ENCODE measurements at regions not wholly inside any gene's neighbourhood (a gene's known extent, or its start where the extent isn't known, plus 50 kb on each side); places are given as distances from the start of the nearest gene placed in this dataset.

- DNase-seq: no peak
Observed at GRCh38 chr2:160973991-160974390, 186.2 kb upstream of the TANK start.

GRCh38 chr2:160974803-160975202 lies 185.4 kb upstream of the TANK start:
- no peak for DNase-seq

GRCh38 chr2:160976797-160977196 lies 183.4 kb upstream of the TANK start:
- no peak for DNase-seq

- DNase-seq: no peak
Observed at GRCh38 chr2:160977376-160977775, 182.9 kb upstream of the TANK start.

- DNase-seq: no peak
Observed at GRCh38 chr2:160977854-160978253, 182.4 kb upstream of the TANK start.

- DNase-seq: no peak
Observed at GRCh38 chr2:160984426-160985077, 175.7 kb upstream of the TANK start.

- no peak for DNase-seq
Observed at GRCh38 chr2:160989778-160990177, 170.4 kb upstream of the TANK start.

- no peak for DNase-seq
Observed at GRCh38 chr2:160993654-160994061, 166.6 kb upstream of the TANK start.

GRCh38 chr2:160994141-160995002 lies 165.9 kb upstream of the TANK start:
- DNase-seq: peak; percentile 40

- no peak for DNase-seq
Observed at GRCh38 chr2:160996584-160996983, 163.6 kb upstream of the TANK start.

- DNase-seq: no peak
Observed at GRCh38 chr2:161004379-161004778, 155.8 kb upstream of the TANK start.

GRCh38 chr2:161005170-161005569 lies 155.1 kb upstream of the TANK start:
- DNase-seq: no peak

GRCh38 chr2:161008311-161008710 lies 151.9 kb upstream of the TANK start:
- no peak for DNase-seq

- no peak for DNase-seq
Observed at GRCh38 chr2:161010503-161011015, 149.7 kb upstream of the TANK start.

GRCh38 chr2:161017780-161018470 lies 142.3 kb upstream of the TANK start:
- no peak for DNase-seq

- no peak for DNase-seq
Observed at GRCh38 chr2:161019311-161019710, 140.9 kb upstream of the TANK start.

GRCh38 chr2:161020437-161020836 lies 139.8 kb upstream of the TANK start:
- DNase-seq: no peak

- DNase-seq: no peak
Observed at GRCh38 chr2:161028581-161028980, 131.6 kb upstream of the TANK start.

- DNase-seq: no peak
Observed at GRCh38 chr2:161029321-161029720, 130.9 kb upstream of the TANK start.

- no peak for DNase-seq
Observed at GRCh38 chr2:161030260-161031063, 129.8 kb upstream of the TANK start.

GRCh38 chr2:161031511-161031910 lies 128.7 kb upstream of the TANK start:
- no peak for DNase-seq

- DNase-seq: no peak
Observed at GRCh38 chr2:161032635-161033034, 127.6 kb upstream of the TANK start.

Data from activated CD4-positive, alpha-beta T cell treated with anti-CD3 and anti-CD28 coated beads for 1 hour (primary cell).